Brain microvascular endothelial cell (primary cell): ENCODE measurements at regions not wholly inside any gene's neighbourhood (a gene's known extent, or its start where the extent isn't known, plus 50 kb on each side); places are given as distances from the start of the nearest gene placed in this dataset.
"Not testable (repeated sequence)": the region's sequence is repeated elsewhere in the genome, so short reads cannot be mapped to it uniquely, and the experiment has no call there.

ENCODE experiments used
- DNase-seq: peaks from one replicate; pipeline ENCODE4 v3.0.0-alpha.2; 2020
- H3K27ac ChIP-seq: fragments of 250-450 bp; sonication (Bioruptor Pico); 2 replicates; pipeline ENCODE4 v1.5.1; 2020; ENCODE audit warnings: mild to moderate bottlenecking, moderate library complexity
- H3K27me3 ChIP-seq: fragments of 250-450 bp; sonication (Bioruptor Pico); replicated peaks from 2 replicates; pipeline ENCODE4 v1.5.1; 2020; ENCODE audit warnings: mild to moderate bottlenecking
- H3K36me3 ChIP-seq: fragments of 250-450 bp; sonication (Bioruptor Pico); replicated peaks from 2 replicates; pipeline ENCODE4 v1.5.1; 2020; ENCODE audit warnings: mild to moderate bottlenecking
- H3K4me3 ChIP-seq: 2 replicates; pipeline ENCODE4 v1.5.1; 2011; ENCODE audit warnings: low read depth, mild to moderate bottlenecking, control low read depth, low read length, moderate library complexity
- CTCF ChIP-seq: IDR thresholded peaks from 2 replicates; pipeline ENCODE4 v1.5.1; 2011; ENCODE audit warnings: low read depth, mild to moderate bottlenecking, moderate library complexity, low read length, control low read depth, inconsistent platforms; ENCODE audit errors: missing control alignments
- in situ Hi-C: cut with HindIII; loops from 2 replicates; pipeline ENCODE4 v1.10.0; 2017; ENCODE audit warnings: low sequenced_read_pairs, low pct_ligation_motif_present

- Histone ChIP-seq H3K27me3 (peaks cover 3% of the 10 kb centered on the region), H3K36me3 (no peaks in the 10 kb centered on the region), H3K27ac (no peak overlapping the region), H3K4me3 (no peak overlapping the region)
- in situ Hi-C loops, result no loop called here
- DNase-seq, result no peak
- TF ChIP-seq CTCF, result no peak
Measured at GRCh38 chr5:54868511-54869483, 116.6 kb downstream of the ESM1 start.

- no peak for DNase-seq
- TF ChIP-seq CTCF, result peak; percentile 34
- in situ Hi-C loops, result no loop called here
Measured at GRCh38 chr5:54867310-54867944, 118.0 kb downstream of the ESM1 start.

GRCh38 chr5:54864911-54865515 lies 120.4 kb downstream of the ESM1 start:
- in situ Hi-C loops, DNase-seq, H3K4me3 ChIP-seq, H3K27ac ChIP-seq, H3K36me3 ChIP-seq, H3K27me3 ChIP-seq: not testable (repeated sequence)

More at GRCh38 chr5:54867310-54867944, 118.0 kb downstream of the ESM1 start:
- H3K36me3 ChIP-seq, result no peaks in the 10 kb centered on the region
- H3K4me3 ChIP-seq, result peak overlapping the region; percentile 2
- H3K27ac ChIP-seq, result no peak overlapping the region
- peaks cover 3% of the 10 kb centered on the region for H3K27me3 ChIP-seq

GRCh38 chr5:54862036-54862435 lies 123.4 kb downstream of the ESM1 start:
- TF ChIP-seq CTCF, result no peak
- in situ Hi-C loops, result no loop called here
- Histone ChIP-seq H3K36me3 (no peaks in the 10 kb centered on the region), H3K27ac (no peak overlapping the region), H3K4me3 (no peak overlapping the region), H3K27me3 (no peaks in the 10 kb centered on the region)
- no peak for DNase-seq

- Histone ChIP-seq H3K36me3 (no peaks in the 10 kb centered on the region), H3K27me3 (no peaks in the 10 kb centered on the region), H3K27ac (peak overlapping the region; percentile 49), H3K4me3 (no peak overlapping the region)
- in situ Hi-C loops, result no loop called here
- TF ChIP-seq CTCF, result no peak
- peak; percentile 21 for DNase-seq
Measured at GRCh38 chr5:54861212-54861894, 124.0 kb downstream of the ESM1 start.

GRCh38 chr5:54860321-54860720 lies 125.1 kb downstream of the ESM1 start:
- no peak for DNase-seq
- H3K4me3 ChIP-seq, result no peak overlapping the region
- no peaks in the 10 kb centered on the region for H3K27me3 ChIP-seq
- H3K27ac ChIP-seq, result no peak overlapping the region
- H3K36me3 ChIP-seq, result no peaks in the 10 kb centered on the region
- no peak for TF ChIP-seq CTCF
- in situ Hi-C loops, result no loop called here
